WTC11 (cell line): ENCODE measurements at regions not wholly inside any gene's neighbourhood (a gene's known extent, or its start where the extent isn't known, plus 50 kb on each side); places are given as distances from the start of the nearest gene placed in this dataset.

Experiments
- ATF1 ChIP-seq: sonication (generic); formaldehyde crosslinking; IDR thresholded peaks from 2 replicates; pipeline ENCODE4 v1.8.1; 2023; ENCODE audit warnings: mild to moderate bottlenecking, moderate library complexity, missing genetic modification reagents
- ELF4 ChIP-seq: sonication (generic); formaldehyde crosslinking; IDR thresholded peaks from 2 replicates; pipeline ENCODE4 v1.8.1; 2022; ENCODE audit warnings: low read depth, mild to moderate bottlenecking, moderate library complexity, missing genetic modification reagents
- FOXK1 ChIP-seq: sonication (generic); formaldehyde crosslinking; IDR thresholded peaks from 2 replicates; pipeline ENCODE4 v1.8.0; 2022; ENCODE audit warnings: mild to moderate bottlenecking, moderate library complexity, missing genetic modification reagents
- NR2C2 ChIP-seq: sonication (generic); formaldehyde crosslinking; IDR thresholded peaks from 2 replicates; pipeline ENCODE4 v1.8.0; 2022; ENCODE audit warnings: mild to moderate bottlenecking, missing genetic modification reagents
- SP1 ChIP-seq: sonication (generic); formaldehyde crosslinking; conservative IDR thresholded peaks from 2 replicates; pipeline ENCODE4 v1.8.1; 2022; ENCODE audit warnings: missing genetic modification reagents
- TCF7 ChIP-seq: sonication (generic); formaldehyde crosslinking; IDR thresholded peaks from 2 replicates; pipeline ENCODE4 v1.8.0; 2022; ENCODE audit warnings: mild to moderate bottlenecking, low read depth, missing genetic modification reagents, moderate library complexity
- TP53 ChIP-seq: sonication (generic); formaldehyde crosslinking; IDR thresholded peaks from 2 replicates; pipeline ENCODE4 v1.8.1; 2023; ENCODE audit warnings: mild to moderate bottlenecking, missing genetic modification reagents
- ZBTB21 ChIP-seq: sonication (generic); formaldehyde crosslinking; IDR thresholded peaks from 2 replicates; pipeline ENCODE4 v1.8.1; 2023; ENCODE audit warnings: mild to moderate bottlenecking, missing genetic modification reagents, borderline replicate concordance
- TF ChIP-seq, protein P1 (sequence below): fragments of 200-600 bp; IDR thresholded peaks from 2 replicates; pipeline ENCODE4 v1.8.0; 2022; ENCODE audit warnings: antibody characterized with exemption
- TF ChIP-seq, protein P2 (sequence below): sonication (generic); formaldehyde crosslinking; IDR thresholded peaks from 2 replicates; pipeline ENCODE4 v1.8.1; 2023; ENCODE audit warnings: mild to moderate bottlenecking, missing genetic modification reagents
- TF ChIP-seq, protein P3 (sequence below): sonication (generic); formaldehyde crosslinking; IDR thresholded peaks from 2 replicates; pipeline ENCODE4 v1.8.1; 2022; ENCODE audit warnings: low read depth, missing genetic modification reagents, borderline replicate concordance
- TF ChIP-seq, protein P4 (sequence below): sonication (generic); formaldehyde crosslinking; IDR thresholded peaks from 2 replicates; pipeline ENCODE4 v1.8.0; 2022; ENCODE audit warnings: mild to moderate bottlenecking, missing genetic modification reagents
- TF ChIP-seq, protein P5 (sequence below): sonication (generic); formaldehyde crosslinking; IDR thresholded peaks from 2 replicates; pipeline ENCODE4 v1.8.0; 2022; ENCODE audit warnings: mild to moderate bottlenecking, missing genetic modification reagents
- TF ChIP-seq, protein P6 (sequence below): sonication (generic); formaldehyde crosslinking; conservative IDR thresholded peaks from 2 replicates; pipeline ENCODE4 v1.8.1; 2023; ENCODE audit warnings: mild to moderate bottlenecking, low read depth, missing genetic modification reagents, moderate library complexity

DNA sequence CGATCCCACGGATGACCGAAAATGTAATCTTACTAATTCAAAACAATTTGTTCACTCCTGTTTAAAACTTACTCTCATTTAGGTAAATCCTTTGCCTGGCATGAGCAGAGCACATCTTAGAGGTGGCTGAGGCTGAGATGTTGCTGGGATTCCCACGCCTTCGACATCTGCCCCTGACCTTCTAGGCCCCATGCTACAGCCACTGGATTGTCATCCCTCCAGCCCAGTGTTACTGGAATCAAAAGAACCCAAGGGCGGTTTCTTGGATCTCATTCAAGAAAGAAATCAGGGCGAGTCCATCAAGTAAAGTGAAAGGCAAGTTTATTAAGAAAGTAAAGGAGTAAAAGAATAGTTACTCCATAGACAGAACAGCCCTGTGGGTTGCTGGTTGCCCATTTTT, 64.5 kb upstream of the SHISA6 start:
- TF ChIP-seq, protein P1, sequence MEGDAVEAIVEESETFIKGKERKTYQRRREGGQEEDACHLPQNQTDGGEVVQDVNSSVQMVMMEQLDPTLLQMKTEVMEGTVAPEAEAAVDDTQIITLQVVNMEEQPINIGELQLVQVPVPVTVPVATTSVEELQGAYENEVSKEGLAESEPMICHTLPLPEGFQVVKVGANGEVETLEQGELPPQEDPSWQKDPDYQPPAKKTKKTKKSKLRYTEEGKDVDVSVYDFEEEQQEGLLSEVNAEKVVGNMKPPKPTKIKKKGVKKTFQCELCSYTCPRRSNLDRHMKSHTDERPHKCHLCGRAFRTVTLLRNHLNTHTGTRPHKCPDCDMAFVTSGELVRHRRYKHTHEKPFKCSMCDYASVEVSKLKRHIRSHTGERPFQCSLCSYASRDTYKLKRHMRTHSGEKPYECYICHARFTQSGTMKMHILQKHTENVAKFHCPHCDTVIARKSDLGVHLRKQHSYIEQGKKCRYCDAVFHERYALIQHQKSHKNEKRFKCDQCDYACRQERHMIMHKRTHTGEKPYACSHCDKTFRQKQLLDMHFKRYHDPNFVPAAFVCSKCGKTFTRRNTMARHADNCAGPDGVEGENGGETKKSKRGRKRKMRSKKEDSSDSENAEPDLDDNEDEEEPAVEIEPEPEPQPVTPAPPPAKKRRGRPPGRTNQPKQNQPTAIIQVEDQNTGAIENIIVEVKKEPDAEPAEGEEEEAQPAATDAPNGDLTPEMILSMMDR, result no peak
- TF ChIP-seq, protein P2, sequence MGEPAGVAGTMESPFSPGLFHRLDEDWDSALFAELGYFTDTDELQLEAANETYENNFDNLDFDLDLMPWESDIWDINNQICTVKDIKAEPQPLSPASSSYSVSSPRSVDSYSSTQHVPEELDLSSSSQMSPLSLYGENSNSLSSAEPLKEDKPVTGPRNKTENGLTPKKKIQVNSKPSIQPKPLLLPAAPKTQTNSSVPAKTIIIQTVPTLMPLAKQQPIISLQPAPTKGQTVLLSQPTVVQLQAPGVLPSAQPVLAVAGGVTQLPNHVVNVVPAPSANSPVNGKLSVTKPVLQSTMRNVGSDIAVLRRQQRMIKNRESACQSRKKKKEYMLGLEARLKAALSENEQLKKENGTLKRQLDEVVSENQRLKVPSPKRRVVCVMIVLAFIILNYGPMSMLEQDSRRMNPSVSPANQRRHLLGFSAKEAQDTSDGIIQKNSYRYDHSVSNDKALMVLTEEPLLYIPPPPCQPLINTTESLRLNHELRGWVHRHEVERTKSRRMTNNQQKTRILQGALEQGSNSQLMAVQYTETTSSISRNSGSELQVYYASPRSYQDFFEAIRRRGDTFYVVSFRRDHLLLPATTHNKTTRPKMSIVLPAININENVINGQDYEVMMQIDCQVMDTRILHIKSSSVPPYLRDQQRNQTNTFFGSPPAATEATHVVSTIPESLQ (CRISPR knock-in tag), result no peak
- no peak for TF ChIP-seq FOXK1 (CRISPR knock-in tag)
- TF ChIP-seq NR2C2 (CRISPR knock-in tag), result no peak
- TF ChIP-seq, protein P3, sequence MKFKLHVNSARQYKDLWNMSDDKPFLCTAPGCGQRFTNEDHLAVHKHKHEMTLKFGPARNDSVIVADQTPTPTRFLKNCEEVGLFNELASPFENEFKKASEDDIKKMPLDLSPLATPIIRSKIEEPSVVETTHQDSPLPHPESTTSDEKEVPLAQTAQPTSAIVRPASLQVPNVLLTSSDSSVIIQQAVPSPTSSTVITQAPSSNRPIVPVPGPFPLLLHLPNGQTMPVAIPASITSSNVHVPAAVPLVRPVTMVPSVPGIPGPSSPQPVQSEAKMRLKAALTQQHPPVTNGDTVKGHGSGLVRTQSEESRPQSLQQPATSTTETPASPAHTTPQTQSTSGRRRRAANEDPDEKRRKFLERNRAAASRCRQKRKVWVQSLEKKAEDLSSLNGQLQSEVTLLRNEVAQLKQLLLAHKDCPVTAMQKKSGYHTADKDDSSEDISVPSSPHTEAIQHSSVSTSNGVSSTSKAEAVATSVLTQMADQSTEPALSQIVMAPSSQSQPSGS (CRISPR knock-in tag), result no peak
- no peak for TF ChIP-seq ATF1
- TF ChIP-seq, protein P4, sequence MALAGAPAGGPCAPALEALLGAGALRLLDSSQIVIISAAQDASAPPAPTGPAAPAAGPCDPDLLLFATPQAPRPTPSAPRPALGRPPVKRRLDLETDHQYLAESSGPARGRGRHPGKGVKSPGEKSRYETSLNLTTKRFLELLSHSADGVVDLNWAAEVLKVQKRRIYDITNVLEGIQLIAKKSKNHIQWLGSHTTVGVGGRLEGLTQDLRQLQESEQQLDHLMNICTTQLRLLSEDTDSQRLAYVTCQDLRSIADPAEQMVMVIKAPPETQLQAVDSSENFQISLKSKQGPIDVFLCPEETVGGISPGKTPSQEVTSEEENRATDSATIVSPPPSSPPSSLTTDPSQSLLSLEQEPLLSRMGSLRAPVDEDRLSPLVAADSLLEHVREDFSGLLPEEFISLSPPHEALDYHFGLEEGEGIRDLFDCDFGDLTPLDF, result no peak
- no peak for TF ChIP-seq TCF7 (CRISPR knock-in tag)
- no peak for TF ChIP-seq TP53 (CRISPR knock-in tag)
- TF ChIP-seq ZBTB21 (CRISPR knock-in tag), result no peak
- TF ChIP-seq, protein P5, sequence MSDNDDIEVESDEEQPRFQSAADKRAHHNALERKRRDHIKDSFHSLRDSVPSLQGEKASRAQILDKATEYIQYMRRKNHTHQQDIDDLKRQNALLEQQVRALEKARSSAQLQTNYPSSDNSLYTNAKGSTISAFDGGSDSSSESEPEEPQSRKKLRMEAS (CRISPR knock-in tag), result no peak
- TF ChIP-seq ELF4 (CRISPR knock-in tag), result no peak
- TF ChIP-seq, protein P6, sequence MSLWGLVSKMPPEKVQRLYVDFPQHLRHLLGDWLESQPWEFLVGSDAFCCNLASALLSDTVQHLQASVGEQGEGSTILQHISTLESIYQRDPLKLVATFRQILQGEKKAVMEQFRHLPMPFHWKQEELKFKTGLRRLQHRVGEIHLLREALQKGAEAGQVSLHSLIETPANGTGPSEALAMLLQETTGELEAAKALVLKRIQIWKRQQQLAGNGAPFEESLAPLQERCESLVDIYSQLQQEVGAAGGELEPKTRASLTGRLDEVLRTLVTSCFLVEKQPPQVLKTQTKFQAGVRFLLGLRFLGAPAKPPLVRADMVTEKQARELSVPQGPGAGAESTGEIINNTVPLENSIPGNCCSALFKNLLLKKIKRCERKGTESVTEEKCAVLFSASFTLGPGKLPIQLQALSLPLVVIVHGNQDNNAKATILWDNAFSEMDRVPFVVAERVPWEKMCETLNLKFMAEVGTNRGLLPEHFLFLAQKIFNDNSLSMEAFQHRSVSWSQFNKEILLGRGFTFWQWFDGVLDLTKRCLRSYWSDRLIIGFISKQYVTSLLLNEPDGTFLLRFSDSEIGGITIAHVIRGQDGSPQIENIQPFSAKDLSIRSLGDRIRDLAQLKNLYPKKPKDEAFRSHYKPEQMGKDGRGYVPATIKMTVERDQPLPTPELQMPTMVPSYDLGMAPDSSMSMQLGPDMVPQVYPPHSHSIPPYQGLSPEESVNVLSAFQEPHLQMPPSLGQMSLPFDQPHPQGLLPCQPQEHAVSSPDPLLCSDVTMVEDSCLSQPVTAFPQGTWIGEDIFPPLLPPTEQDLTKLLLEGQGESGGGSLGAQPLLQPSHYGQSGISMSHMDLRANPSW (CRISPR knock-in tag), result no peak
- no peak for TF ChIP-seq SP1 (CRISPR knock-in tag)
